NAMALWA (cell line): ENCODE measurements at regions not wholly inside any gene's neighbourhood (a gene's known extent, or its start where the extent isn't known, plus 50 kb on each side); places are given as distances from the start of the nearest gene placed in this dataset.

Source experiments
- DNase-seq: peaks from one replicate; pipeline ENCODE4 v3.0.0-alpha.2; 2015; ENCODE audit warnings: low spot score

DNA sequence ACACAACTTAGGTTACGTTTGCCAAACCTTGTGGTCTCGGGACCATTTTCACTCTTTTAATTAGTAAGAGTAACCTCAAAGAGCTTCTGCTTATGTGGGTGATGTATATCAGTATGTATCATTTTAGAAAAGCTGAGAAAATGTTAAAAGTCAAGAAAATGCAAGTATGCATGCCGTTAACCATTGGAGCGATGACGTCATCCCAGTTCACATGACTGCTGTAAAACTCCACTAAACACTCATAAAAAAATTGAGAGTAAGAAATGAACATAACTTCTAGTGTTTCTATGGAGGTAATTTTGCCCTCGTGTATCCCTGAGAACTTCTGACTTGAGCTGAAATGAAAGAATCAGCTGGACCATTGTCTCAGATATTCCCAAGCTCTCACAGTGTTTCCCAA is 250.0 kb upstream of the CDH4 start:
- DNase-seq: no peak

DNA sequence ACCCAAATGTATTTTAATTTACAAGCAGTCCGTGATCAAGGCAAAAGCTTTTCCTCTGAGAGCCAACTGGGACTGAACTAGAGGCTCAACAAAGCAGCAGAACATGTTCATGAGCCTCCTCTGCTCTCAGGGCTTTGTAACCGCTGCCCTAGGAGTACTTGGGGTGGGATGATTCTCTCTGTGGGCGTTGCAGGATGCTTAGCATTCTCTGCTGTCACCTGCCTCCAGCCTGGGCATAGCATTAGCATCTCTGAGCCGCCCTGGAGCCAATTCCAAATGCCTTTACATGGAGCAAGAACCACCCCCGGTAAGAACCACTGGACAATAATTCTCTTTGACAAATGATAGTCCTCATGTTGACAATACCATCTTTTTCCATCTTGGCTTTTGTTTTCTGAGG is 237.6 kb upstream of the CDH4 start:
- no peak for DNase-seq

DNA sequence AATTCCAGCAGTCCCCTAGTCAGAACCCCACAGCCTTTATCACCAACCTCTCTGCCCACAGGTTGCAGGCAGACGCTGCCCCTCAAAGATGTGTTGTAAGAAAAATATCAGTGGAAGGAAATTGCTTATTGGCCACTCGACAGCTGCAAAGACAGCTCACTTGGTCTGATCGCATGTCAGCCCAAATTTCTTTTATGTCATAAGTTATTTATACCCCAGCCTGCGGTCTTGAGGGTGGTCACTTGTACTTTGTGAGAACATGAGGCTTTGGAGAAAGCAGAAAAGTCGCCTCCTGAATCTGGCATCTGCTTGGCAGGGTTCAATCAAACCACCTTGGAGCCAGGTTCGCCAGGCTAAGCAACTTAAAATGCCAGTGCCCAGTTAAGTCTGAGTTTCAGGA is 236.5 kb upstream of the CDH4 start:
- DNase-seq: no peak

DNA sequence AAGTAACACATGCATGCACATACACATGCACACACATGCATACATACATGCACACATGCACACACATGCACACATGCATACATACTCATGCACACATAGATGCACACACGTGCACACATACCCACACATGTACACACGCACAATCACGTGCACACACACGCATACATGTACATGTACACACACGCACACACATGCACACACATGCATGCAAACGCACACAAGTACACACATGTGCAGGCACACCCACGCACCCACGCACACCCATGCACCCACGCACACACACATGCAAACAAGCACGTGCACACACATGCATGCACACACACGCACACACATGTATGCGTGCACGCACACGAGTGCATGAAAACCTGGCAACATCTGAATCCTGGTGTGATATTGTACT is 232.7 kb upstream of the CDH4 start:
- DNase-seq: no peak

DNA sequence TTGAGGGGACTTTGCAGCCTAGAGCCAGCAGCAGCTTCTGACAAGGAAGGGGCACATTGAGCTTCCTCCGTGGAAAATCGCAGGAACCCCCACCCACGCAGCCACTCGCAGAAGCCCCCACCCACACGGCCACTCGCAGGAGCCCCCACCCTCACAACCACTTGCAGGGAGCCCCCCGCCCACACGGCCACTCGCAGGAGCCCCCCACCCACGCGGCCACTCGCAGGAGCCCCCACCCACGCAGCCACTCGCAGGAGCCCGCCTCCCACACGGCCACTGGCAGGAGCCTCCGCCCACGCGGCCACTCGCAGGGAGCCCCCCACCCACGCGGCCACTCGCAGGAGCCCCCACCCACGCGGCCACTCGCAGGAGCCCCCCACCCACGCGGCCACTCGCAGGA is 228.4 kb upstream of the CDH4 start:
- DNase-seq: no peak

DNA sequence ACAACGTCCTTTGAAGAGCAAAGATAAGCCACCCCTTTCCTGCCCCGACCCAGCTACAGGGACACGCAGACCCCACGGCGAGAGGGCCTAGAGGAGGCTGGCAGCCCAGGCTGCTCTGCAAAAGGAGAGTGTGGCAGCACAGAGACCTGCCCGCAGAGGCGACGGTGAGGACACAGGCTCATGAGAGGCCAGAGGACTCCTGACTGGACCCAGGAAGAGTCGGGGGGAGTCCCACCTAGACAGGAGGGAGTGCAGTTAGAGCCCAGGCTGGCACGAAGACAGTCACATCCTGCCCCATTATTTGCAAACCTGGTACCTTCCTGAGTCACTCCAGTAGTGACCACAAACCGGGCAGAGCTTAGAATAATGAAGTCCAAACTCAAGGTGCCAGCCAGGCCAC is 227.7 kb upstream of the CDH4 start:
- DNase-seq: no peak

DNA sequence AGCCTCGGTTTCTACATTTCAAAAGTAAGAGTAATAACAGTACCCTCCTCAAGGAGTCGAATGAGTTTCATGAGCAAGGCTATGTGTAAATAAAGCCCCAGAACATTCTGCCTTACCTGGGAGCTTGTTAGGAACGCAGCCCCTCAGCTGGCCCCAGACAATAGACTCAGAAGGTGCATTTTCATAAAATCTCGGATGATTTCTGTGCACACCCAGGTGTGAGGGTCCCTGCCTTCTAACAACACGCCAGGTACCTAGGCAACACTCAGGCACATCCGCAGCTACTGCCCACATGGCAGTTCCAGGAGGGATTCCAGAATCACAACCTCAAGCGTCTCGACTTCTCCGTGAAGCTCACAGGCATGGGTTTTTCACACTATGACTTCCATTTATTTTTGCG is 226.5 kb upstream of the CDH4 start:
- no peak for DNase-seq

DNA sequence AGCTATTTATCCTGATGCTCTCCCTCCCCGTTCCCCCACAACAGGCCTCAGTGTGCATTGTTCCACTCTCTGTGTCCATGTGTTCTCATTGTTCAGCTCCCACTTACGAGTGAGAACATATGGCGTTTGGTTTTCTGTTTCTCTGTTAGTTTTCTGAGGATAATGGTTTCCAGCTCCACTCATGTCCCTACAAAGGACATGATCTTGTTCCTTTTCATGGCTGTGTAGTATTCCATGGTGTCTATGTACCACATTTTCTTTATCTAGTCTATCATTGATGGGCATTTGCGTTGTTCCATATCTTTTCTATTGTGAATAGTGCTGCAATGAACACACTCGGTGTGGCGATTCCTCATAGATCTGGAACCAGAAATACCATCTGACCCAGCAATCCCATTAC is 225.9 kb upstream of the CDH4 start:
- DNase-seq: no peak

DNA sequence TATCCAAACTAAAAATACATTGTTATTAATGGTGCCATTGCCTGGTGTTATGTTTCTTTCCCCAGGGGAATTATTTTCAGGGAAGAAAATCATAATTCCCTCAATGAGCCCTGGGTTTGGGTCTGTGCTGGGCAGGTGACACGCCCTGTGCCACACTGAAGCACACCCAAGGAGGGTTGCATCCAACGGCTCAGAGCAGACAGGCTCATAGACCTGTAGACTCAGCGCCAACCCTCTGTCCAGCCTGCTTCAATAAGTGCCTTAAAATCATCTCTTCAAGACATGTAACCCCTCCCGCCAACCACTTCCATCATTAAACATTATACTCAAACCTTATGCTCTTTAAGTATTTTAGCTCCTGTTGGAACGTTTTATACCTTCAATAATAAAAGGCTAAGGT is 225.3 kb upstream of the CDH4 start:
- DNase-seq: no peak

DNA sequence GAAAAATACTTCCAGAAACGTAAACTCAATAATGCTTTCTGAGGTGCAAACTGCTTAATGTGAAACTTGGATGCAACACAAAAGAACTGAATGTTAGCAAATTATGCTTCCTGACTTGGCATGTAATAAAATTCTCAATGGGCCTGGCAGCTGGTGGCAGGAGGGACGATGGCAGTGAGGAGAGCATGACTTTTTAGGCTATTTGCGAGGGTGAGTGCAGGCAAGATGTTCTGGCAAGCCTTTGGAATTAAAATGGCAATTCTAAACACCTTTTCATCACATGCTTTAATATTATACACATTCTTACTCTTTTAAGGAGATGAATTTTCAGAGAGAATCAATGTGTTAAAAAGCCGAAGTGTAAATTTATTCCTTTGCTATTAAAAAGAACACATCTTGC is 224.8 kb upstream of the CDH4 start:
- no peak for DNase-seq

DNA sequence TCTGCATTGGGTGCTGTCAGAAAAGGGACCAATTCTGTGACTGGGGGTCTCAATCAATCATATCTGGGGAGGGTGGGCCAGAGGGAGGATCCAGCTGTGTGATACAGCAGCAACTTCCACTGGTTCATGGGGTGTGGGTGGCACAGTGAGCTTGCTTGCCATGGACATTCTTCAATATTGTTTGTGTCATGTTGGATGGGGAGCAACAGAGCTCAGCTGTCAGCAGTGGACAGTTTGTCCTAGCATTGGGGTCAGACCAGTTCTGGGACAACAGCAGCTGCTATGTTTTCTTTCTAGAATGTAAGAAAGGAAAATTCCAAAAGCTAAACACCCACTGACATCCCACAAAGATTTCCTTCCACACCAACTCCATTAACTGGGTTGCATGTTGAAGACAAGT is 221.9 kb upstream of the CDH4 start:
- DNase-seq: no peak

DNA sequence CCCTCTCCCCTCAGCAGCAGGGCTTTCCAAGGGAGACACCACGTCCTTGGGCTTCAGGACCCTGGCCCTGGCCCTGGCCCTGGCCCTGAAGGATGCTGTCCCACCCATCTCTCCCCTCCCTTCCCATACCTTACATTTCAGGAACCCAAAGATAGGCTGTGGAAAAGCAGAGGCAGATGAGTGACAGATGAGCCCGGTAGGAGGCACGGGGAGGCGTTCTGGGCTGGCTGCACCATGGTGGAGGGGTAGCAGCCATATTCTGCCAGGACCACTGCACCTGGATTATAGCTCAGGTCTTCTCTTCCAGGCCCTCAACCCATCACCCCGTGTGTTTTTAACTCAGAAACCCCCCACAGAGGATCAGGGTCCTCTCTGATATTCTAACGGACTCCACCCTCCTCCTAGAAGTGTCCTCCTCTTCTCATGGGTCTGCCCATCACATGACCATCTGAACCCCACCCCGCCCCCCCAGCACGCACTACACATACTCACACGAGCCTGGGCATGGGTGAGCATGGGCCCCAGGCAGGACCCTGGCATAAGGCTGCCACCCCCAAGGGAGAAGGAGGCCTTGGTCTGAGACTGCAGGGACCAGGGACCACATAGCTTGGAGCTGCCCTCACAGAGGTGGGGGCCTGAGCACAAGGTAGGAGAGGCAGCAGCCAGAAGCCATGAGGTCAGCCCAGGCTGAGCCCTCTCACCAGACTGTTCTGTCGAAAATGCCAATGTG is 220.8 kb upstream of the CDH4 start:
- no peak for DNase-seq

DNA sequence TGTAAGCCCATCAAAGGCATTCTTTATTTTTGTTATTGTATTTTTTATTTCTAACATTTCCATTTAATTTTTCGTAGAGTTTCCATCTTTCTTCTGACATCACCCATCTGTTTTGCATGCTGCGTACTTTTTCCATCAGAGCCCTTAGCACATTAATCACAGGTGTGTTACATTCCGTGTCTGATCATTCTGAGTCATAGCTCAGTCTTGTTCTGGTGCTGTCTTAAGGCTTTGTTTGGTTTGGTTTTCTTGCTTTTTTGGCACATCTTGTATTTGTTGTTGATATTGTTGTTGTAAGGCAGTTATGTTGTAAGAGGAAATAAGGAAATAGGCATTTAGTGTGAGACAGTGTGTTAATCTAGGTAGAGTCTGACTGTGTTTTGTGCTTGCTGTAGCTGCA is 214.6 kb upstream of the CDH4 start:
- DNase-seq: no peak

DNA sequence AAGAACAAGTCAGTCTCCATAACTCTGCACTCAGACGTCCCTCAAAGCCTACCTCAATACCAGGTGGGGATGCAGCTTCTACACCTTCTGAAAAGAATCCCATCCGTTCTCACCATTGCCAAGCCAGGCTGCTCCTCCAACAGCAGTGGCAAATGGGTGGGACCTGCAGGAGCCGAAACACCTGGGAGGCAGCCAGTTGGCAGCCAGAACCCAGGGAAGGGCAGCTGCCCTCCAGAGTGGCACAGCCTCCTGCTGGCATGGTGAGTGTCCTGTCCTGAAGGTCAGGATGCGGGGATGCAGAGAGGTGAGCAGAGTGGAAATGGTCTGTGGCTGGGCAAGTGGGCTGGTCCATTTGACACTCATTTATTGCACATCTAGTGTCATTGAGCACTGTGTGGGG is 210.6 kb upstream of the CDH4 start:
- DNase-seq: no peak

DNA sequence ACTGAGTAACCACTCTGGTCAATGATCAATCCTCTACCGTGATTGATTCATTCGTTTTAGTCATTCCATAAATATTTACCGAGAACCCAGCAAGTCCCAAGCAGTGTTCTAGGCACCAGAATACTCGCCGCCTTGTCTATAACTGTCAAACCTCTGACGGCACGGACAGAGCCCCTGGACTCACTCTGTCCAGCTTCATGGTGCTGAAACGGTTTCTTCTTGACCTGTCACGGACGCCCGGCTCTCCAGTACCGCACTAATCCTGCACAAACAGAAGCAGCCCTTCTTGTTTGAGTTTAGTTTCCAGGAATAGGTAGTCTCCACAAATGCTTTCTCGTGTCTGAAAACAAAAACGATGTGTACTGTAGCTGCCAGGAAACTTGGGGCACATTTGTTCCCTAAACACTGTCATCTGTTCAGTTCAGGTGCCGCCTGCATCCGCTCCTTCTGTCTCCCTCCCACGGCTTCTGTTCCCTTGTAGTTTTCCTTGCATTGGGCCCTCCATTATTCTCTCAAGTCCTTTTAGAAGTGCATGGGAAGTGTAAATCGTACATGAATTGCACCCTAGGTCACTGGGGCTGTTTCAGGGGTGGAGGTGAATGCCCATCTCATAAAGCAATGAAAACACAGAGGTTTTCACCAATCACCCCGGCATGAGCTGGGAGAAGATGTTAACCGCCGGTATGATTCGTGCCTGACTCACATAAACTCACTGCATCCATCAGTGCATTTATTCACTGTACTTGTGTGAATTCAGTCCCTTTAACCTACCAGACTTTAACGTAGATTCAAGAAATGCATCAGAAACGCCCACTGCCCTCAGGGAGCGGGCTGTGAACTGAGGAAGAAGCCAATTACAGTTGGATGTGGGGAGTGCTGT is 209.3 kb upstream of the CDH4 start:
- no peak for DNase-seq

DNA sequence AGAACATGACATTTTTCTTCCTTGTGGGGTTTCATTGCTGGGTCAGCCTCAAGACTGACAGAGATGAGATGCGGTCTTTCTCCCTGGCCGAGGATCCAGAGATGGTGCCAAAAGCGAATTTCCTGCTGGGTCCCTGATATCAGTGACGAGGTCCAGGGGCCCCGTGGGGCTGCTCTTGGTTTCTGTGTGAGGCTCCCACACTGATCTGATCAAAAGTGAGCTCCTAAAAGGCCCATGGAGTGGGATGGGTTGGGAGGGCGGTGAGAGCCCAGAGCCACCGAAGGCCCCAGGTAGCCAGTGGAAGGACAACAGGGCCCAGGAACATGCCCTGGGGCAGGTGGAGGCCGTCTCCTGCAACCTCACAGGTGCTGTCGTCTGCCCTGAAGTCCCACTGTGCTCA is 208.4 kb upstream of the CDH4 start:
- DNase-seq: no peak

DNA sequence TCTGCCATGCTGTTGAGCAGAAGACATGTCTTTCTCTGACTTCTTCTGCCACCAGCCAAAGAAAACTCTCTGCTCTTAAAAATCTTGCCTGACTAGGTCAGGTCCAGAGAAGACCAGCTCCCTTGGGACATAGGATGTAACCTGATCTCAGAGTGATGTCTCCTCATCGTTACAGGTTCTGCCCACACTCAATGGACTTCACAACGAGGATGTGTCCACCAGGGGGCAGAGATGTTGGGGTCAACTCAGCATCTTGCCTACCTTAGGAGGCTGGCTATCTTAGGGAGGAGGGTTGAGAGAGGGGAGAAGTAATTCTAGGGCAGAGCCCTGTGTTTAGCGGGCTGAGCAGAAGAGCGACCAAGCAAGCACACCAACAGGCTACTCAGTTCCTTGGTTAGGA is 207.6 kb upstream of the CDH4 start:
- DNase-seq: peak; percentile 3

DNA sequence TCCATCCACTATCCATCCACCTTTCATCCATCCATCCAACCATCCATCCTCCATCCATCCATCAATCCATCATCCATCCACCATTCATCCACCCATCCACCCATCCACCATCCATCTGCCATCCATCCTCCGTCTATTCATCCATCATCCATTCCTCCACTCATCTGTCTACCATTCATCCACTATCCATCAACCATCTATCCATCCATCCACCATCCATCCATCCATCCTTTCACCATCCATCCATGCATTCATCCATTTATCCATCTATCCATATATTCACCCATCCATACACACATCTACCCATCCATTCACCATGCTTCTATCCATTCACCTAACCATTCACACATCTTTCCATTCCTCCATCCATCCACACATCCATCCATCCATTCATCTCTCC is 207.0 kb upstream of the CDH4 start:
- DNase-seq: no peak

DNA sequence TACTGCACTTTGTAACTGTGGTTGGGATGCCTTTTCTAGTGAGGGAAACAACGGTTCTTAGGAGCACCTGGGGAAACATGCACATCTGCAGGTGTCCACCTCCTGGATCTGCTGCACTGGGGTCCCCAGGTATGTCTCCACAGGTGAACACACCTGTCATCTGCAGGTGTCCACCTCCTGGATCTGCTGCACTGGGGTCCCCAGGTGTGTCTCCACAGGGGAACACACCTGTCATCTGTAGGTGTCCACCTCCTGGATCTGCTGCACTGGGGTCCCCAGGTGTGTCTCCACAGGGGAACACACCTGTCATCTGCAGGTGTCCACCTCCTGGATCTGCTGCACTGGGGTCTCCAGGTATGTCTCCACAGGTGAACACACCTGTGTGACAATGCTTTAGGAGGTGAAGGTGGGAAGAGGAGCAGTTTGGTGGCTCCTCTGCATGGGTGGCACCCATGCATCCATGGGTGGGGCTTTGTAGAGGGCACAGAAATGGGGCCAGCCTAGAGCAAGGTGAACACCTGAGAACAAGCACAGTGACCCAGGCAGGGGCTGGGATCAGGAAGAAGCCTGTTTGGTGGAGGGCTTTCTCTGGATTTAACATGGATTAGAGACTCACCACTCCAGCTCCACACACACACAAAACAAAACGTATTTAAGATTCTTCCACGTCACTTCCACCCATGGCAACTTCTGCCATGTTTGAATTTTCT is 206.0 kb upstream of the CDH4 start:
- DNase-seq: no peak

DNA sequence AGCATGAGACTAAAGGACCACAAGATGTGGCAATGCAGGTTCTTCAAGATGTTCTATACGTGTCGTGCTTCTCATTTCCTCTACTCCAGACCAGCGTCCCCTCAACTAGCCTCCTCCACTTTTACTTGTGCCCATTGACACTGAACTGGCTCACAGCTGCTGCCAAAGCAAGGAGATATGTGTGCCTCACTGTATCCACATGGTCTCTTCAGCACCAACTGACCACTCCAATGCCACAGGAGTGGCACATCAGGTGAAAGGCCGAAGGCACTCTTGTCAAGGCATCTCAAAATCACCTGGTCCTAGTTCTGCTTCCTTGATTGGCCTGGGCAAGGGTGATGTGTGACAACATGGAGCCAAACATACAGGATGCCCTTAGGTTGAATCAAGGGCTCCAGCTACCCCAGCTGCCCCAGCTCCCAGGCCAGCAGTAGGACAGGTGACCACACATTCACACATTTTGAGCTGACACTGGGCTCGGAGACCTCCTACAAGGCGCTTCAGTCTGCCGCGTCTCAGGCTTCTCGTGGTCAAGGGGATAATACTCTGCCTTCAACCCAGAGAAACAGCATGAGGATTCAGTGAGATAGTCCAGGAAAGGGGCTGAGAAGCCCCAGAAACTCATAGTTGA is 205.2 kb upstream of the CDH4 start:
- DNase-seq: no peak

DNA sequence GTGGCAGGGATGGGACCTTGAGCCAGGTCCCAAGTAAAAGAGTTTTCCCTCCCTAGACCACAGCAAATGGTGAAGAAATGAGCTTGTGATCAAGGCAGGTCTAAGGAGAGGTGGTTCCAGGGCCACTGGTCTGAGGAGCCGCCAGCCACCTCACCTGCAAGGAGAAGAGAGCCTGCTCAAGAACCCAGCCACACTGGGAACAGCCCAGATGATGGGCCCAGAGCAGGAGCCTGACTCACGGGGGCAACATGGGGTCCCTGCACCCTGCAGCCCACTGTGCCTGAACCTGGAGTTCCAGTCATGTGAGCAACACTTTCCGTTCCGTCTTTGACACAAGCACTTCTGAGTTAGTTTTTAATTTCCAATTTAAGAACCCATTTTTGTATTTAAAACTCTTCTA is 204.5 kb upstream of the CDH4 start:
- DNase-seq: no peak

DNA sequence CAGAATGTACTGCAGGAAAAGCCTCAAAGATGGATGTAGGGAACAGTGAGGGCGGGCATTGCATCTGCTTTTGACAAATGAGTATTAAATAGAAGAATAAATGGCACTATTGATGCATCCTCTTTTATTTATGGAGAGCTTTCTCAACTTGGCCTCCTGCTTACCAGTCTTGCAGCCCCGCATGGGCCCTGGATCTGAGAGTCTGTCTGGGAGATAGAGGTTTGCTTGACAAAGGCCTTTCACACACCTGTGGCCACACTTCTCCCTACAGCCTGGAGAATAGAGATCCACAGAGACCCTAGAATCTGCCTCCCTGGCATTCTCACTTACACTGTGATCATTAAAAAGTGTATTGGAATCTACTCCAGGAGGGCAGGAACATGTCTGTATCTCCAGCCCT is 203.8 kb upstream of the CDH4 start:
- no peak for DNase-seq

DNA sequence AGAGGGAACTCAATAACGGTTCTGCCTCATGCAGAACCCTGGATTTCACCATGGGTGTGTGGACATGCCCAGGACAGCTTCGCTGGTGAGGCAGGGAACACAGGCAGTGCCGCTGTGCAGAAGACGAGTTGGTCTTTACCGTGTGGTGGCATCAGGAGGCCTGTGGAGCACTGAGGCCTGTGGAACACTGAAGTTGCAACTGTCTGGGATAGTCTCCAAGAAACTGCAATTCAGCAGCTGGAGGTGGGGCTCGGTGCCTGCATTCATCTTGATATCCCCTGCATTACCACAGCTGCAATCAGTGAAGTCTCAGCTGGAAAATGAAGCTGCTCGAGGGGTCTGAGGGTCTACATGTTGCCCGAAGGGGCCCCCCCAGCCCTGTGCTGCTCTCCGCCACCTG is 202.4 kb upstream of the CDH4 start:
- no peak for DNase-seq
